Right kidney (tissue), 1 donor: ENCODE measurements at regions not wholly inside any gene's neighbourhood (a gene's known extent, or its start where the extent isn't known, plus 50 kb on each side); places are given as distances from the start of the nearest gene placed in this dataset.
"Not testable (repeated sequence)": the region's sequence is repeated elsewhere in the genome, so short reads cannot be mapped to it uniquely, and the experiment has no call there.

Experiments used
- DNase-seq: peaks from one replicate; pipeline ENCODE4 v3.0.0-alpha.2; 2016

GRCh38 chr3:28150465-28151206 lies 90.8 kb upstream of the CMC1 start:
- DNase-seq: no peak

GRCh38 chr3:28151207-28151550 lies 90.2 kb upstream of the CMC1 start:
- DNase-seq: no peak

GRCh38 chr3:28151608-28152228 lies 89.7 kb upstream of the CMC1 start:
- no peak for DNase-seq

DNA sequence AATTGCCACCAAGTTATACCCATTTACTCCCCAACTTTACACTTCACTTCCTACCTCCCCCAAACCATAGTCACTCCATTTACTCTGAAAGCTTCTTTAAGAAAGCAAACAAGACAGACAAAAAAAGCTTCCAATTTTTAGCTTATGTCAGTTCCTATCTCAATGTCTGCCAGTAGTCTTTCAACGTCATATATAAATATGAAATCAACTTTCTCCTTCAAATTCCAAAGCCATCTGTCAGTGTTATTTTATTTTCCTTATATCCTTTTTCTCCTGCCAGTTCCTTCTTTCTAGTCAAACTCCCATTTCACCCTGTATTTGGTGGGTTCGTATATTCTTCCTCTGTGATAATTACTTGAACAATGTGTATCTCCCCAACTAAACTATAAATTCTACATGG lies 85.8 kb upstream of the CMC1 start:
- DNase-seq: no peak

DNA sequence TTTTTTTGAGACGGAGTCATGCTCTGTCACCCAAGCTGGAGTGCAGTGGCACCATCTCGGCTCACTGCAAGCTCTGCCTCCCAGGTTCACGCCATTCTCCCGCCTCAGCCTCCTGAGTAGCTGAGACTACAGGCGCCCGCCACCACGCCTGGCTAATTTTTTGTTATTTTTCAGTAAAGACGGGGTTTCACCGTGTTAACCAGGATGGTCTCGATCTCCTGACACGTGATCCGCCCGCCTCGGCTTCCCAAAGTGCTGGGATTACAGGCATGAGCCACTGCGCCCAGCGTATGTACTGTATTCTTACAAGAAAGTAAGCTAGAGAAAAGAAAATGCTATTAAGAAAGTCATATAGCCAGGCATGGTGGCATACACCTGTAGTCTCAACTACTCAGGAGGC lies 84.8 kb upstream of the CMC1 start:
- not testable (repeated sequence) for DNase-seq

- DNase-seq: no peak
These were observed 69.5 kb upstream of the CMC1 start for GRCh38 chr3:28171962-28172361.

- no peak for DNase-seq
These were observed 68.7 kb upstream of the CMC1 start for GRCh38 chr3:28172748-28173147.

DNA sequence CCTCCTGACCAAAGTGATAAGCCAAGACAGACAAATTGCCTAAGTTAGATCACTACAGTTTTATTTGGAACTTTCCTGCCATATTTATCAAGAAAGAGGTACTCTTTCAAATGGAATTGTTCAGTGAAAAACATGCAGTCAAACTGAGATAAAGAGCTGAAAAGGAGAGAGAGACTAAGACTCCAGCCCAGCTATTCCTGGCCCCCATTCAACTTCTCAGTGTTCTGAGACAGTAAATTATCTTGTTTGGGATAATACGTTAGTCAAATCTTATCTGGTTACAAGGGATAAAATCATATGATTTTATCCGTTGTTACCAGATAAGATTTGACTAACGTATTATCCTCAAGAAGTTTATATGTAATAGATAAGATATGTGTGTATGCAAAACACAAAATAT lies 67.6 kb upstream of the CMC1 start:
- DNase-seq: no peak

DNA sequence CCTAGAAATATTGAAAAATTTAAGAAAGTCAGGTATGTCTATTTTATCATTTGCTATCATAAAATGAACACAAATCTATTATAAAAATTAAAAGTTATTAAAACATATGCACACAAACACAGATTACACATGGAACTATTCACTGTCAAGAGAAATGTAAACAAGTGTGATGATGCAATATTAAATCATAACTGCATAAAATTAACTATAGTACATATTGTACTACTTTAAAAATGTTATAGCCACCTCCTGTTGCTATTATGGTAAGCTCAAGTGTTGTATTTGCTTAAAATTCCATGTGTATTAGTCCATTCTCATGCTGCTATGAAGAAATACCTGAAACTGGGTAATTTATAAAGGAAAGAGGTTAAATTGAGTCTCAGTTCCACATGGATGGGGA lies 54.7 kb upstream of the CMC1 start:
- no peak for DNase-seq

DNA sequence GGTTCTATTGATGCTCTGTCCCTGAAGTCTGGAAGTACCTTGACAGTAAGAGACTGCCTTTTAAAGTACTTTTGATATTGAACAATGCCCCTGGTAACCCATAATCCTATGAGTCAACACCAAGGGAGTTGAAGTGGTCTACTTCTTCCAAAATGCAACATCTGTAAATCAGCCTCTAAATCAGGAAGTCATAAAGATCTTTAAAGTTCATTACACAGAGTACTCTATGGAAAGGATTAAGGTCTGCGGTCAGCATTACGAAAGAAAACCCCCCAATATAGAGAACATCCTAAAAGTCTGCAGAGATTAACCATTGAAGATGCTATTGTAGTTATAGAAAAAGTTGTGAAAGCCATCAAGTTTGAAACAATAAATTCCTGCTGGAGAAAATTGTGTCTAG lies 52.7 kb upstream of the CMC1 start:
- no peak for DNase-seq

DNA sequence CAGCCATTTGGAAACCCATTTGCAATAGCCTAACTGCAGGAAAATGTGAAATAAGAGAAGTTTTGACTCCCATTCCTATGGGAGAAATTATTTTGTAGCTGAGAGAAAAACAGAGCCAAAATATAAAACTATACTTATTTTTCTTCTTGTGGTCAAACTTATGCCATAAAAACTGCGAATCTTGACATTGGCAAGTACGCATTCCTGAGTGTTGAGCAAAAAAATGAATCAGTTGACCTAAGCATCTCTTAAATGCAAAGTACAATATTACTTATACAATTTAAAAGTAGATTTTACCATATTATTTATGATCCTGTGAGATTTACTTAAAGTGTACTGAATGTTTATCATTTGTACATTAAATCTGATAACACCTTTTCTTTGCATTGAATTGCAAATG lies 50.1 kb upstream of the CMC1 start:
- DNase-seq: no peak
